ENCODE measurements at regions not wholly inside any gene's neighbourhood (a gene's known extent, or its start where the extent isn't known, plus 50 kb on each side); places are given as distances from the start of the nearest gene placed in this dataset.

- no peak for TF ChIP-seq EGR1 (IDR thresholded peaks at IDR 0.05)
- no peak for TF ChIP-seq TAF1 (IDR thresholded peaks at IDR 0.05; ENCODE audit: low read depth)
- TF ChIP-seq CREB1 (IDR thresholded peaks at IDR 0.05; ENCODE audit: low read depth), result no peak
- TF ChIP-seq USF1 (IDR thresholded peaks at IDR 0.05), result no peak
- no peak for TF ChIP-seq FOXM1 (IDR thresholded peaks at IDR 0.05; ENCODE audit: borderline replicate concordance, low read depth)
- no peak for TF ChIP-seq EP300 (IDR thresholded peaks at IDR 0.05; ENCODE audit: borderline replicate concordance)
- TF ChIP-seq CEBPB (IDR thresholded peaks at IDR 0.05), result no peak
- no peak for TF ChIP-seq TEAD4 (IDR thresholded peaks at IDR 0.05)
- no peak for TF ChIP-seq MAX (IDR thresholded peaks at IDR 0.05)
Observed at GRCh38 chr9:106797299-106797698, 65.7 kb upstream of the ZNF462 start.

GRCh38 chr9:106798016-106798799, 64.8 kb upstream of the ZNF462 start:
- TF ChIP-seq TAF1 (IDR thresholded peaks at IDR 0.05; ENCODE audit: low read depth) (no peak), RAD21 (IDR thresholded peaks at IDR 0.05; ENCODE audit: low read depth) (no peak), CEBPB (IDR thresholded peaks at IDR 0.05) (no peak), FOXM1 (IDR thresholded peaks at IDR 0.05; ENCODE audit: borderline replicate concordance, low read depth) (no peak), EP300 (IDR thresholded peaks at IDR 0.05; ENCODE audit: borderline replicate concordance) (no peak), CREB1 (IDR thresholded peaks at IDR 0.05; ENCODE audit: low read depth) (no peak), ZBTB7A (IDR thresholded peaks at IDR 0.05; ENCODE audit: low read depth) (no peak), REST (IDR thresholded peaks at IDR 0.05; ENCODE audit: low read depth) (no peak), YY1 (IDR thresholded peaks at IDR 0.05; ENCODE audit: low read depth) (no peak), NFIC (IDR thresholded peaks at IDR 0.05) (no peak), EGR1 (IDR thresholded peaks at IDR 0.05) (no peak), USF1 (IDR thresholded peaks at IDR 0.05) (no peak)

- TF ChIP-seq TCF12 (IDR thresholded peaks at IDR 0.05; ENCODE audit: low read depth), result no peak
- TF ChIP-seq USF1 (IDR thresholded peaks at IDR 0.05), result no peak
- TF ChIP-seq RAD21 (IDR thresholded peaks at IDR 0.05; ENCODE audit: low read depth), result no peak
- TF ChIP-seq CEBPB (IDR thresholded peaks at IDR 0.05), result no peak
- TF ChIP-seq REST (IDR thresholded peaks at IDR 0.05; ENCODE audit: low read depth), result no peak
- TF ChIP-seq MAX (IDR thresholded peaks at IDR 0.05), result no peak
- TF ChIP-seq ZBTB7A (IDR thresholded peaks at IDR 0.05; ENCODE audit: low read depth), result no peak
- TF ChIP-seq NFIC (IDR thresholded peaks at IDR 0.05), result no peak
- no peak for TF ChIP-seq FOXM1 (IDR thresholded peaks at IDR 0.05; ENCODE audit: borderline replicate concordance, low read depth)
- no peak for TF ChIP-seq EGR1 (IDR thresholded peaks at IDR 0.05)
Observed at GRCh38 chr9:106799152-106799551, 63.8 kb upstream of the ZNF462 start.

- no peak for TF ChIP-seq REST (IDR thresholded peaks at IDR 0.05; ENCODE audit: low read depth)
- no peak for TF ChIP-seq TEAD4 (IDR thresholded peaks at IDR 0.05)
- TF ChIP-seq NFIC (IDR thresholded peaks at IDR 0.05), result no peak
- TF ChIP-seq MAX (IDR thresholded peaks at IDR 0.05), result no peak
- no peak for TF ChIP-seq EP300 (IDR thresholded peaks at IDR 0.05; ENCODE audit: borderline replicate concordance)
- no peak for TF ChIP-seq RAD21 (IDR thresholded peaks at IDR 0.05; ENCODE audit: low read depth)
Observed at GRCh38 chr9:106800701-106801270, 62.2 kb upstream of the ZNF462 start.
